Endodermal cell (in vitro differentiated cells): ENCODE measurements at regions not wholly inside any gene's neighbourhood (a gene's known extent, or its start where the extent isn't known, plus 50 kb on each side); places are given as distances from the start of the nearest gene placed in this dataset.
A peak's percentile ranks its signal among the peaks of the same experiment; 100 is the strongest.

Experiments used
- DNase-seq: peaks from one replicate; pipeline ENCODE4 v3.0.0-alpha.2; 2017
- H3K27ac ChIP-seq: 2 replicates; pipeline ENCODE4 v1.5.1; 2013; ENCODE audit warnings: mild to moderate bottlenecking, low read depth, low read length, moderate library complexity
- H3K27me3 ChIP-seq: 2 replicates; pipeline ENCODE4 v1.6.1; 2013; ENCODE audit warnings: mild to moderate bottlenecking, low read length, moderate library complexity; ENCODE audit not compliant: insufficient read depth, control insufficient read depth, poor library complexity, severe bottlenecking
- H3K36me3 ChIP-seq: 2 replicates; pipeline ENCODE4 v1.7.0; 2013; ENCODE audit warnings: mild to moderate bottlenecking, low read length, moderate library complexity; ENCODE audit not compliant: control insufficient read depth, insufficient read depth
- H3K4me1 ChIP-seq: one replicate; pipeline ENCODE4 v1.7.0; 2013; ENCODE audit warnings: low read length; ENCODE audit not compliant: control insufficient read depth, insufficient read depth
- H3K4me3 ChIP-seq: 2 replicates; pipeline ENCODE4 v1.5.1; 2013; ENCODE audit warnings: mild to moderate bottlenecking, low read length, moderate library complexity
- H3K9ac ChIP-seq: 2 replicates; pipeline ENCODE4 v1.6.1; 2013; ENCODE audit warnings: mild to moderate bottlenecking, low read length, moderate library complexity; ENCODE audit not compliant: poor library complexity, severe bottlenecking; ENCODE audit errors: extremely low read depth
- H3K9me3 ChIP-seq: 2 replicates; pipeline ENCODE4 v1.6.1; 2013; ENCODE audit warnings: mild to moderate bottlenecking, low read length, moderate library complexity; ENCODE audit not compliant: control insufficient read depth
- H3K27ac Mint-ChIP-seq: 2 replicates; pipeline ENCODE4 v1.8.0; 2020; ENCODE audit warnings: mixed read lengths
- H3K27me3 Mint-ChIP-seq: 2 replicates; pipeline ENCODE4 v1.8.0; 2021; ENCODE audit warnings: mild to moderate bottlenecking, mixed read lengths; ENCODE audit not compliant: insufficient read depth
- H3K36me3 Mint-ChIP-seq: 2 replicates; pipeline ENCODE4 v1.8.0; 2020; ENCODE audit warnings: low read depth, mixed read lengths
- H3K4me1 Mint-ChIP-seq: 2 replicates; pipeline ENCODE4 v1.8.0; 2020; ENCODE audit warnings: mixed read lengths
- H3K4me3 Mint-ChIP-seq: 2 replicates; pipeline ENCODE4 v1.8.0; 2020; ENCODE audit warnings: mild to moderate bottlenecking, moderate library complexity, mixed read lengths
- H3K9me3 Mint-ChIP-seq: 2 replicates; pipeline ENCODE4 v1.8.0; 2020; ENCODE audit warnings: mild to moderate bottlenecking, mixed read lengths
- CTCF ChIP-seq: fragments of 200-600 bp; sonication (generic); conservative IDR thresholded peaks from 2 replicates; pipeline ENCODE4 v1.5.0; 2021; ENCODE audit warnings: antibody characterized with exemption, mild to moderate bottlenecking
- WGBS, 2 experiments: methylation state at CpG; one replicate each; pipeline versions ENCODE4 v1.1.5 to v1.1.7; 2013; ENCODE audit warnings: missing lambda C conversion rate in 2 of 2, mixed read lengths in 1 of 2; ENCODE audit not compliant: insufficient coverage in 1 of 2, insufficient read length in 1 of 2; 5-methylcytosine and 5-hydroxymethylcytosine counted together

GRCh38 chr20:53878262-53879047, 191.9 kb downstream of the BCAS1 start:
- no peak overlapping the region for H3K27ac ChIP-seq
- no peak overlapping the region for H3K27ac Mint-ChIP-seq
- no peaks in the 10 kb centered on the region for H3K27me3 Mint-ChIP-seq
- peaks cover 22% of the 10 kb centered on the region for H3K4me1 Mint-ChIP-seq
- WGBS, 2 experiments, result 87 to 93% methylated on average over 6 of the region's 6 CpGs
- no peak for DNase-seq
- H3K9me3 Mint-ChIP-seq, result no peaks in the 10 kb centered on the region
- H3K4me1 ChIP-seq, result peaks cover 3% of the 10 kb centered on the region
- no peak for TF ChIP-seq CTCF
- H3K4me3 ChIP-seq, result no peak overlapping the region
- no peak overlapping the region for H3K9ac ChIP-seq
- H3K4me3 Mint-ChIP-seq, result no peak overlapping the region
- no peaks in the 10 kb centered on the region for H3K36me3 ChIP-seq
- H3K36me3 Mint-ChIP-seq, result no peaks in the 10 kb centered on the region
- H3K27me3 ChIP-seq, result no peaks in the 10 kb centered on the region
- no peaks in the 10 kb centered on the region for H3K9me3 ChIP-seq

- Mint-ChIP-seq H3K9me3 (no peaks in the 10 kb centered on the region), H3K4me3 (no peak overlapping the region), H3K27ac (peak overlapping the region; percentile 22), H3K36me3 (no peaks in the 10 kb centered on the region), H3K4me1 (peaks cover 37% of the 10 kb centered on the region), H3K27me3 (no peaks in the 10 kb centered on the region)
- H3K4me1 ChIP-seq, result peaks cover 9% of the 10 kb centered on the region
- no peaks in the 10 kb centered on the region for H3K36me3 ChIP-seq
- peak; percentile 11 for TF ChIP-seq CTCF
- H3K4me3 ChIP-seq, result no peak overlapping the region
- H3K27me3 ChIP-seq, result no peaks in the 10 kb centered on the region
- 85 to 88% methylated on average over 7 to 10 of the region's 10 CpGs for WGBS, 2 experiments
- DNase-seq, result no peak
- no peak overlapping the region for H3K9ac ChIP-seq
- no peak overlapping the region for H3K27ac ChIP-seq
- H3K9me3 ChIP-seq, result no peaks in the 10 kb centered on the region
Measured at GRCh38 chr20:53876956-53877355, 193.4 kb downstream of the BCAS1 start.

- Histone ChIP-seq H3K4me3 (no peak overlapping the region), H3K9ac (no peak overlapping the region), H3K27me3 (no peaks in the 10 kb centered on the region), H3K36me3 (no peaks in the 10 kb centered on the region), H3K27ac (no peak overlapping the region), H3K9me3 (no peaks in the 10 kb centered on the region), H3K4me1 (peaks cover 9% of the 10 kb centered on the region)
- no peak for DNase-seq
- Mint-ChIP-seq H3K36me3 (no peaks in the 10 kb centered on the region), H3K9me3 (no peaks in the 10 kb centered on the region), H3K4me1 (peaks cover 41% of the 10 kb centered on the region), H3K4me3 (no peak overlapping the region), H3K27me3 (no peaks in the 10 kb centered on the region), H3K27ac (peak overlapping the region; percentile 29)
- TF ChIP-seq CTCF, result no peak
- 93 to 100% methylated on average over 1 to 8 of the region's 8 CpGs for WGBS, 2 experiments
Measured at GRCh38 chr20:53876470-53876869, 193.9 kb downstream of the BCAS1 start.
